NT2/D1 (cell line): ENCODE measurements at regions not wholly inside any gene's neighbourhood (a gene's known extent, or its start where the extent isn't known, plus 50 kb on each side); places are given as distances from the start of the nearest gene placed in this dataset.

Source experiments
- SUZ12 ChIP-seq: IDR thresholded peaks from 2 replicates; pipeline ENCODE4 v1.6.1; 2011; ENCODE audit not compliant: insufficient read length, insufficient read depth; ENCODE audit errors: extremely low read depth
- YY1 ChIP-seq: IDR thresholded peaks from 2 replicates; pipeline ENCODE4 v1.6.1; 2011; ENCODE audit not compliant: insufficient read length, insufficient read depth
- ZNF274 ChIP-seq: IDR thresholded peaks from 2 replicates; pipeline ENCODE4 v1.6.1; 2011; ENCODE audit warnings: mild to moderate bottlenecking, low read depth, low read length

GRCh38 chr11:106208760-106209159 lies 131.3 kb downstream of the AASDHPPT start:
- TF ChIP-seq YY1 (no peak), ZNF274 (no peak), SUZ12 (no peak)
